OCI-LY3 (cell line): ENCODE measurements at regions not wholly inside any gene's neighbourhood (a gene's known extent, or its start where the extent isn't known, plus 50 kb on each side); places are given as distances from the start of the nearest gene placed in this dataset.

ENCODE experiments used
- H2AFZ ChIP-seq: fragments of 200-600, 300-600 bp; shearing (Covaris generic); 2 replicates; pipeline ENCODE4 v1.6.0; 2014; ENCODE audit warnings: antibody characterized with exemption, low read depth, low read length
- H3K27ac ChIP-seq: fragments of 200-600, 300-600 bp; sonication (generic); 2 replicates; pipeline ENCODE4 v1.5.1; 2014; ENCODE audit warnings: mild to moderate bottlenecking, low read length, moderate library complexity, mixed read lengths
- H3K27me3 ChIP-seq: fragments of 200-600, 300-600 bp; sonication (generic); 2 replicates; pipeline ENCODE4 v1.6.1; 2014; ENCODE audit warnings: low read depth, low read length, mixed read lengths
- H3K36me3 ChIP-seq: fragments of 200-600, 300-600 bp; sonication (generic); replicated peaks from 2 replicates; pipeline ENCODE3; 2014; ENCODE audit warnings: low read depth, low read length, mixed read lengths
- H3K4me1 ChIP-seq: fragments of 300-600, 200-600 bp; sonication (generic); 2 replicates; pipeline ENCODE4 v1.6.1; 2014; ENCODE audit warnings: low read length, mixed read lengths
- H3K4me2 ChIP-seq: fragments of 200-600, 300-600 bp; sonication (generic); 2 replicates; pipeline ENCODE4 v1.6.1; 2014; ENCODE audit warnings: low read length, mixed read lengths
- H3K4me3 ChIP-seq: fragments of 300-600, 200-600 bp; sonication (generic); 2 replicates; pipeline ENCODE4 v1.5.1; 2014; ENCODE audit warnings: antibody characterized with exemption, mild to moderate bottlenecking, low read length, moderate library complexity
- H3K79me2 ChIP-seq: fragments of 300-600, 200-600 bp; shearing (Covaris generic); 2 replicates; pipeline ENCODE4 v1.6.1; 2014; ENCODE audit warnings: mild to moderate bottlenecking, low read length, mixed read lengths
- H3K9ac ChIP-seq: fragments of 300-600, 200-600 bp; shearing (Covaris generic); 2 replicates; pipeline ENCODE4 v1.6.0; 2014; ENCODE audit warnings: mild to moderate bottlenecking, low read length, moderate library complexity
- H3K9me3 ChIP-seq: fragments of 200-600, 300-600 bp; shearing (Covaris generic); 2 replicates; pipeline ENCODE4 v1.6.1; 2014; ENCODE audit warnings: low read length, mixed read lengths; ENCODE audit not compliant: insufficient read depth
- H4K20me1 ChIP-seq: fragments of 200-600, 300-600 bp; sonication (generic); 2 replicates; pipeline ENCODE4 v1.6.1; 2016; ENCODE audit warnings: low read length, mixed read lengths; ENCODE audit not compliant: insufficient read depth
- EZH2phosphoT487 ChIP-seq: fragments of 200-600 bp; shearing (Covaris generic); IDR thresholded peaks from 2 replicates; pipeline ENCODE4 v1.6.1; 2018; ENCODE audit warnings: antibody characterized with exemption, mixed run types, low read depth
- TF ChIP-seq, protein P1 (sequence below): fragments of 200-600, 300-600 bp; sonication (generic); IDR thresholded peaks from 2 replicates; pipeline ENCODE4 v1.5.1; 2014; ENCODE audit warnings: antibody characterized with exemption, low read length, low read depth

- TF ChIP-seq, protein P1, sequence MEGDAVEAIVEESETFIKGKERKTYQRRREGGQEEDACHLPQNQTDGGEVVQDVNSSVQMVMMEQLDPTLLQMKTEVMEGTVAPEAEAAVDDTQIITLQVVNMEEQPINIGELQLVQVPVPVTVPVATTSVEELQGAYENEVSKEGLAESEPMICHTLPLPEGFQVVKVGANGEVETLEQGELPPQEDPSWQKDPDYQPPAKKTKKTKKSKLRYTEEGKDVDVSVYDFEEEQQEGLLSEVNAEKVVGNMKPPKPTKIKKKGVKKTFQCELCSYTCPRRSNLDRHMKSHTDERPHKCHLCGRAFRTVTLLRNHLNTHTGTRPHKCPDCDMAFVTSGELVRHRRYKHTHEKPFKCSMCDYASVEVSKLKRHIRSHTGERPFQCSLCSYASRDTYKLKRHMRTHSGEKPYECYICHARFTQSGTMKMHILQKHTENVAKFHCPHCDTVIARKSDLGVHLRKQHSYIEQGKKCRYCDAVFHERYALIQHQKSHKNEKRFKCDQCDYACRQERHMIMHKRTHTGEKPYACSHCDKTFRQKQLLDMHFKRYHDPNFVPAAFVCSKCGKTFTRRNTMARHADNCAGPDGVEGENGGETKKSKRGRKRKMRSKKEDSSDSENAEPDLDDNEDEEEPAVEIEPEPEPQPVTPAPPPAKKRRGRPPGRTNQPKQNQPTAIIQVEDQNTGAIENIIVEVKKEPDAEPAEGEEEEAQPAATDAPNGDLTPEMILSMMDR, result no peak
- no peak for TF ChIP-seq EZH2phosphoT487
- Histone ChIP-seq H3K4me3 (no peak overlapping the region), H3K27ac (no peak overlapping the region), H4K20me1 (no peaks in the 10 kb centered on the region), H3K9ac (no peak overlapping the region), H3K36me3 (no peaks in the 10 kb centered on the region), H3K79me2 (no peaks in the 10 kb centered on the region), H3K9me3 (no peaks in the 10 kb centered on the region), H2AFZ (no peak overlapping the region), H3K4me2 (no peak overlapping the region), H3K4me1 (peaks cover 8% of the 10 kb centered on the region), H3K27me3 (no peaks in the 10 kb centered on the region)
Observed at GRCh38 chr10:7491949-7492659, 81.3 kb upstream of the SFMBT2 start.

DNA sequence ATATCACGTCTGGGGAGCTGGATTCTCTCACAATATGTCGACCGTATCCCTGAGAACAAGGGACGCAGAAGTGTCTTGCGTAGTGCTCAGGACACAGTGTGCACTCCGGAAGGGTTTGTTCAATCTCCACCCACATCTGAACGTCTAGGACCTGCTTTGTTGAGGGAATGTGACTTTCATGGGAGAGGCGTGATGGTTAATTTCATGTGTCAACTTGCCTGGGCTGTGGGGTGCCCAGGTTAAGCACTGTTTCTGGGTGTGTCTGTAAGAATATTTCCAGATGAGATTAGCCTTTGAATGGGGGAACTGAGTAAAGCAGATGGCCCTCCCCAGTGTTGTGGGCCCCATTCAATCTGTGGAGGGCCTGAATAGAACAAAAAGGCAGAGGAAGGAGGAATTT, 80.4 kb upstream of the SFMBT2 start:
- no peaks in the 10 kb centered on the region for H4K20me1 ChIP-seq
- H2AFZ ChIP-seq, result no peak overlapping the region
- H3K27ac ChIP-seq, result no peak overlapping the region
- peaks cover 8% of the 10 kb centered on the region for H3K4me1 ChIP-seq
- no peaks in the 10 kb centered on the region for H3K36me3 ChIP-seq
- H3K9ac ChIP-seq, result no peak overlapping the region
- no peak overlapping the region for H3K4me3 ChIP-seq
- TF ChIP-seq, protein P1, result no peak
- TF ChIP-seq EZH2phosphoT487, result no peak
- H3K79me2 ChIP-seq, result no peaks in the 10 kb centered on the region
- H3K9me3 ChIP-seq, result no peaks in the 10 kb centered on the region
- no peak overlapping the region for H3K4me2 ChIP-seq
- H3K27me3 ChIP-seq, result no peaks in the 10 kb centered on the region

DNA sequence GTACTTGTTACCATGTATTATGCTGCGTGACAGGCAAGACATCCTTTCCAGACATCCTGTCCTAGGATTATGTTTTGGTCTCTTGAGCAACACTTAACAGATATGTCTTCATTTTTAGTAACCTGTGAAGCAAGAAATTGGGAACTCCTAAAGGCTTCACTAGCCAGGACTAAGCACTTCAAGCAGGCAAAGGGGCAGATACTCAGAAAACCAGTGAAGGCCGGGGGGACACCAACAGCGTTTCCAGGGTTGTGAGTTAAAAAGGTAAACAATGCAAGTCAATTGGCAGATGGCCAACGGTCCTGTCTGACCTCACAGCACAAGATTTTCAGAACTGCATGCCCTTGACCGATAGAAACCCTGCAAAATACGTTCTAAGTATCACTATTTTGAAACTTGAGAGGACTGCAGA, 77.6 kb upstream of the SFMBT2 start:
- H3K4me1 ChIP-seq, result peaks cover 27% of the 10 kb centered on the region
- no peak overlapping the region for H3K27ac ChIP-seq
- no peaks in the 10 kb centered on the region for H3K79me2 ChIP-seq
- H3K4me3 ChIP-seq, result no peak overlapping the region
- H3K9ac ChIP-seq, result no peak overlapping the region
- TF ChIP-seq, protein P1, result no peak
- TF ChIP-seq EZH2phosphoT487, result no peak
- no peaks in the 10 kb centered on the region for H3K36me3 ChIP-seq
- no peak overlapping the region for H2AFZ ChIP-seq
- peaks cover 4% of the 10 kb centered on the region; the same call in 1 of the 2 replicates for H3K9me3 ChIP-seq
- no peaks in the 10 kb centered on the region for H4K20me1 ChIP-seq
- no peaks in the 10 kb centered on the region for H3K27me3 ChIP-seq
- H3K4me2 ChIP-seq, result no peak overlapping the region

DNA sequence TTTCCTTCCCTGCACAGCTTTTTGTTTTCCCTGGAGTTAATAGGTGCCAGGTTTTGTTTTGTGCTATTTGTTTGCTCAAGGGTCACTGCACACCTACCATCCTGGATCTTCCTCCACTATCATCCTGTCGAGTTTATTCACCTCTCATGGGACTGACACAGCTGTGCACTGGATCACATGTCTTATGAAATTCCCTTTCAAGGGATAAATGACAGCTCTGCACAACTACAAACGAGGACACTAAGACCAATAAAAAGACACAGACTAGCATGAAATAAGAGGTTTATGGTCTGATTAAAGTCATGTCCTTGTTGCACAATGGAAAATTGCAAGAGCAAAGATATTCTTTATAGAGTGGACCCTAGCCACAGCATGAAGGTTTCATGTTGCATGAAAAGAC, 76.7 kb upstream of the SFMBT2 start:
- TF ChIP-seq, protein P1, result no peak
- TF ChIP-seq EZH2phosphoT487, result no peak
- Histone ChIP-seq H3K9me3 (peaks cover 4% of the 10 kb centered on the region; the same call in 1 of the 2 replicates), H3K4me2 (no peak overlapping the region), H3K36me3 (no peaks in the 10 kb centered on the region), H3K27ac (no peak overlapping the region), H3K4me3 (no peak overlapping the region), H3K79me2 (no peaks in the 10 kb centered on the region), H3K9ac (no peak overlapping the region), H4K20me1 (no peaks in the 10 kb centered on the region), H2AFZ (no peak overlapping the region), H3K27me3 (no peaks in the 10 kb centered on the region), H3K4me1 (peaks cover 34% of the 10 kb centered on the region)
